ENCODE measurements at regions not wholly inside any gene's neighbourhood (a gene's known extent, or its start where the extent isn't known, plus 50 kb on each side); places are given as distances from the start of the nearest gene placed in this dataset.
A peak's percentile ranks its signal among the peaks of the same experiment; 100 is the strongest.

- Histone ChIP-seq H3K27ac (no peak overlapping the region), H3K4me1 (replicated peaks in 1 of 2) (peaks cover 0 to 5% of the 10 kb centered on the region in 2 donors), H3K4me3 (no peak overlapping the region)
- ATAC-seq (replicated peaks in 6 of 8): no peak
- 90 to 100% (median 93%) methylated on average over 1 to 4 of the region's 4 CpGs; no CpG with 5 or more reads in 3 of the 10 experiments for WGBS, 10 experiments
- in situ Hi-C loops (cut with MboI; ENCODE audit: low pct_unique_long_range_greater_than_20kb in 2 of 9, low sequenced_read_pairs in 9 of 9, unreplicated experiment in 9 of 9): no loop called here
These were observed 412.1 kb downstream of the IRS1 start for GRCh38 chr2:226387499-226387942.

DNA sequence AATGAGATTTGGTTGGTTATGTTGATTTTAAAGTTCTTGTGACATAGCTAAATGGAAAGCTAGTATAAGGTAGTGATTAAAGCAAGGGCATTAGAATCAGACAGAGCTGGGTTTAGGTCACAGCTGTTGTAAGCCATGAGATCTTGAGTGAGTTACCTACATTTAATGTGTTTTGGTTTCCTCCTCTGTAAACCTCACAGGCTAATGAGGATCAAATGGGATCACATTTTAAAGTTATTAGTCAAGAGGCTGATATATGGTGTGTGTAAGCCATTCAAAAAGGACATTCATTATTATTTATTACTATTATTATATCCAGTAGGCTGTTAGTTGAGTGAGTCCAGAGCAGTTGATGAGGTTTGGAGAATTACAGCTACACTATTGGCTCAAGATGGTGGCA, 416.2 kb downstream of the IRS1 start:
- in situ Hi-C loops (cut with MboI; ENCODE audit: low pct_unique_long_range_greater_than_20kb in 2 of 9, low sequenced_read_pairs in 9 of 9, unreplicated experiment in 9 of 9): no loop called here
- no peak overlapping the region for H3K4me3 ChIP-seq

GRCh38 chr2:226380679-226381078, 418.9 kb downstream of the IRS1 start:
- 50 to 100% (median 87%) methylated on average over 1 to 6 of the region's 6 CpGs; no CpG with 5 or more reads in 2 of the 10 experiments for WGBS, 10 experiments
- H3K27ac ChIP-seq: no peak overlapping the region
- H3K4me1 ChIP-seq (replicated peaks in 1 of 2): no peaks in the 10 kb centered on the region
- no peak for ATAC-seq (replicated peaks in 6 of 8)
- H3K4me3 ChIP-seq: no peak overlapping the region
- in situ Hi-C loops (cut with MboI; ENCODE audit: low pct_unique_long_range_greater_than_20kb in 2 of 9, low sequenced_read_pairs in 9 of 9, unreplicated experiment in 9 of 9): no loop called here

More for the DNA sequence above, 416.2 kb downstream of the IRS1 start:
- ATAC-seq (replicated peaks in 6 of 8): no peak
- H3K4me1 ChIP-seq (replicated peaks in 1 of 2): no peaks in the 10 kb centered on the region
- no peak overlapping the region for H3K27ac ChIP-seq

DNA sequence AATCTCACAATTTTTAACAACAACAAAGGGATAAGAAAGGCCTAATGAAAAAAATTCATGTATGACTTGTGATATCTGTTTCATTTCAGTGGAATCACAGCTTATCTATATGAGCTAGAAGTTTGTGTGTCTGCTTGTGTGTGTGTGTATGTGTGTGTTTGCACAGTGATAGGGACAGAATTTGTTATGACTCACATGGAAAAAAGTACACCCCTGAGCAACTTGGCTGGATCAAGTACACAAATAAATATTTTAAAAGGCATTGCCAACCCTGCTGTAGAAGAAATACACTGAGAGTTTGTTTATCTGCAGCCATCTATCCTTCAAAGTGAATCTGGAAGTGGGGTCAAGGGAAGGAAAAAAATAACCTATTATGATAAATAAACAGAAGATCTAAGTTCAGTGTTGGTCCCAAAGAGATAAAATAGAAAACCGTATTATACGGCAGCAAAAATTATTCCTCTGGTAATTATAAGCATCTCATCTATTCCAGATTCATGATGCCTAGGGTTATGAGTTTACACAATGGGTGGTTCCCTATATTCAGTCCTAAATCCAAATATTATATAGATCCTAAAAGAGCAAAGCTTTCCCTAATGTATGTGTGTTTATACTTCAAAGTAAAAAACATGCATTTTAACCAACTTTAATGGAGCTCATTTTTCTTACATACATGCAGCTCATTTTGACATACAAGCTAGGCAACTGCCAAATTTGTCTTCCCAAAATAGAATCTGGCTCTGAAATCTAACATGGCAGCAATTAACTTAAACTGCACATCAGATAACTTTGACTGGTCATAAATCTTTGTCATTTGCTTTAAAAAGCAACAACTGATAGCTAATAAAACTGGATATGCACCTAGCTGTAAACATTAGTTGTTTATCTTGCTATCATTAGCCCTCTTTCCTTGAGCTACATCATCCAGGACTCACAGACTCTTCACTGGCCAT, 420.6 kb downstream of the IRS1 start:
- Histone ChIP-seq H3K4me3 (no peak overlapping the region), H3K27ac (no peak overlapping the region), H3K4me1 (replicated peaks in 1 of 2) (no peaks in the 10 kb centered on the region)
- in situ Hi-C loops (cut with MboI; ENCODE audit: low pct_unique_long_range_greater_than_20kb in 2 of 9, low sequenced_read_pairs in 9 of 9, unreplicated experiment in 9 of 9): no loop called here
- ATAC-seq (replicated peaks in 6 of 8): peak in 1 of 8 experiments; percentile 96
- 18 to 100% (median 90%) methylated on average over 1 to 2 of the region's 2 CpGs; no CpG with 5 or more reads in 3 of the 10 experiments for WGBS, 10 experiments

DNA sequence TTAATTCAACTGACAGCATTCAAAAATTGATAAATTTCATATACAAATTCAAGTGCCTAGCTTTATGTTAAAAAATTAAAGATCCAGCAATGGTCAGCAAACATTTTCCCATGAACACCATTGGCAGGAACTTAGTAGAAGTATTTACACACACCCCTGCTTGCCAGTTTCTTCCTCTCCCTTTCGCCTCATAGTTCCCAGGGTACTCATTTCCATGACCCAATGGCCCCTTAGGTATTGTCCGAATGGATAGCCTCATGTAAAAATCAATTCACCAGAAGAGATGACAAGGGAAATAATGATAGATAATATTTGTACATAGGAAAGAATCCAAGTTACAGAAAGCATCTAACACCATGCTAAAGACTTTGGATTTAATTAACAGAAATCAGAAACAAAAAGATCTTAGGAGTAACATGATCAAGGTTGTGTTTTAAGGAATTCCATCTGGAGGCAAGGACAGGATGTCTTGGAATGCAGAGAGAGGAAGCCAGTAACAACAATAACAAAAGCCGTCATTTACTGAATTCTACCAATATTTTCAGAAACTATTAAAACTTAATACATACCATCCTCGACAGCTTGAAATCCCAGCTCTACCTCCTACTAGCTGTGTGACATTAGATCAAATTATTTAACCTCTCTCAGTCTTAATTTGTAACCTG, 423.0 kb downstream of the IRS1 start:
- Histone ChIP-seq H3K4me3 (no peak overlapping the region), H3K4me1 (replicated peaks in 1 of 2) (peaks cover 0 to 2% of the 10 kb centered on the region in 2 donors), H3K27ac (no peak overlapping the region)
- 8 to 94% (median 73%) methylated on average over 1 to 4 of the region's 4 CpGs for WGBS, 10 experiments
- ATAC-seq (replicated peaks in 6 of 8): no peak
- in situ Hi-C loops (cut with MboI; ENCODE audit: low pct_unique_long_range_greater_than_20kb in 2 of 9, low sequenced_read_pairs in 9 of 9, unreplicated experiment in 9 of 9): no loop called here

- Histone ChIP-seq H3K4me1 (replicated peaks in 1 of 2) (peaks cover under 1 to 3% of the 10 kb centered on the region in 2 donors), H3K27ac (no peak overlapping the region), H3K4me3 (no peak overlapping the region)
- no peak for ATAC-seq (replicated peaks in 6 of 8)
- in situ Hi-C loops (cut with MboI; ENCODE audit: low pct_unique_long_range_greater_than_20kb in 2 of 9, low sequenced_read_pairs in 9 of 9, unreplicated experiment in 9 of 9): no loop called here
- WGBS, 10 experiments: 70 to 100% (median 93%) methylated on average over 1 to 6 of the region's 7 CpGs; no CpG with 5 or more reads in 1 of the 10 experiments
These were observed 432.7 kb downstream of the IRS1 start for GRCh38 chr2:226366920-226367319.

GRCh38 chr2:226364217-226364616, 435.4 kb downstream of the IRS1 start:
- in situ Hi-C loops (cut with MboI; ENCODE audit: low pct_unique_long_range_greater_than_20kb in 2 of 9, low sequenced_read_pairs in 9 of 9, unreplicated experiment in 9 of 9): no loop called here
- H3K27ac ChIP-seq: no peak overlapping the region

DNA sequence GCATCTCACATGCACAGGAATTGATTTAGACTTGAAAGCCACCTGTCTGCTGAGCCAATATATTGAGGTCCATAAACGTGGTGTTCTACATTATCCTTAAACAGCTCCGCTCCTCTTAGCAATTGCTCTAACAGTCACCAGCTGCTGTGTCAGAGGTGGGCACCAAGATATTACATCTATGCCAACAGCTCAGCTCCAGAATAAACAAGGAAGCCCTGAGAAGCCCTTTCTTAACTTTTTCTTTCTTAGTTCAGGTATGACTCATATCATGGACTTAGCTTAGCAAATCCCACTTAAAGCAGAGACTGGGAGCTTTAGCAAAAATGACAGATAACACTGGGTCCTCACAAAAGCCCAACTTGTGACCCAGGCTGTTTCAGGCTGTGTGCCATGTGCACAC, 436.6 kb downstream of the IRS1 start:
- Histone ChIP-seq H3K4me3 (no peak overlapping the region), H3K27ac (no peak overlapping the region), H3K4me1 (replicated peaks in 1 of 2) (peaks cover 0 to 3% of the 10 kb centered on the region in 2 donors)
- in situ Hi-C loops (cut with MboI; ENCODE audit: low pct_unique_long_range_greater_than_20kb in 2 of 9, low sequenced_read_pairs in 9 of 9, unreplicated experiment in 9 of 9): no loop called here
- 45 to 100% (median 68%) methylated on average over 1 to 2 of the region's 2 CpGs; no CpG with 5 or more reads in 5 of the 10 experiments for WGBS, 10 experiments
- peak in 1 of 8 experiments; percentile 67 for ATAC-seq (replicated peaks in 6 of 8)

More at GRCh38 chr2:226364217-226364616, 435.4 kb downstream of the IRS1 start:
- ATAC-seq (replicated peaks in 6 of 8): no peak
- H3K4me1 ChIP-seq (replicated peaks in 1 of 2): peaks cover 0 to 3% of the 10 kb centered on the region in 2 donors
- no peak overlapping the region for H3K4me3 ChIP-seq

DNA sequence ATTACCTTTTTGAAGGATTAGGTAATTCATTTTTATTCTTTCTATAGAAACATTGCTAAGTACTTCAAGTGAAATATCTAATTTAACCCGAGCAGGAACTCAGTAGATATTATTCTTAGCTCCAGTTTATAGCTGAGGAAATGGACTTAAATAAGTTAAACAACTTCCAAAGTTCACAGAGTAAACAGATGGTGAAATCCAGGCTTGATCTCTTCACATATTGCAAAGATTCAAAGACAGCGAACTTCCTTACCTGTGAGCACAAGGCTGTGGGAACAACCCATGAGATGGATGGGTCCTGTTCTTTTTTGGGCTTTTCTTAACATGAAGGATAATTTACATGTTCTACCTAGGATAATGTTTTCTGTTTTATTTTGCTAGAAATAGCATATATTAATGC, 439.0 kb downstream of the IRS1 start:
- in situ Hi-C loops (cut with MboI; ENCODE audit: low pct_unique_long_range_greater_than_20kb in 2 of 9, low sequenced_read_pairs in 9 of 9, unreplicated experiment in 9 of 9): no loop called here
- no peak overlapping the region for H3K4me3 ChIP-seq
- no peak overlapping the region for H3K27ac ChIP-seq
- WGBS, 10 experiments: 31 to 100% (median 85%) methylated on average over 1 to 2 of the region's 2 CpGs; no CpG with 5 or more reads in 1 of the 10 experiments
- ATAC-seq (replicated peaks in 6 of 8): no peak
- peaks cover 0 to 3% of the 10 kb centered on the region in 2 donors for H3K4me1 ChIP-seq (replicated peaks in 1 of 2)

DNA sequence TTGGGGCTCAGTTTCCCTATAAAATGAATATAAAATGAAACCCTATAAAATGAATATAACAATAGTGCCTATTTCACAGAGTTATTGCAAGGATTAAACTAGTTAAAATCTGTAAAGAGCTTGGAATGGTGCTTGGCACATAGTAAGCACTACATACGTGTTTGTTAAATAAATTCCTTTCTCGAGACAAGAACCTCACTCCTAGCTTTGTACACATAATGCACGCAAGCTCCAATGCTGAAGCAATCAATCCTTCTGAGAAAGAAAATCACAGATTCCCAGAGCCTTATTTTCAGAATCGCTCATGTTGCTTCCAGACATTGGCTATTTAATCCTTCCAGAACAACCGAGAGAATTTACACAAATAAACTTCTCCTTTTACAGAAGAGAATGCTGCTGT, 440.9 kb downstream of the IRS1 start:
- H3K4me3 ChIP-seq: no peak overlapping the region
- peaks cover 0 to 3% of the 10 kb centered on the region in 2 donors for H3K4me1 ChIP-seq (replicated peaks in 1 of 2)
- no peak overlapping the region for H3K27ac ChIP-seq
- in situ Hi-C loops (cut with MboI; ENCODE audit: low pct_unique_long_range_greater_than_20kb in 2 of 9, low sequenced_read_pairs in 9 of 9, unreplicated experiment in 9 of 9): no loop called here
- ATAC-seq (replicated peaks in 6 of 8): peak in 1 of 8 experiments; percentile 44
- WGBS, 10 experiments: 26 to 94% (median 73%) methylated on average over 1 to 5 of the region's 5 CpGs

GRCh38 chr2:226357816-226358215, 441.8 kb downstream of the IRS1 start:
- 50 to 100% (median 76%) methylated on average over 1 to 5 of the region's 5 CpGs; no CpG with 5 or more reads in 1 of the 10 experiments for WGBS, 10 experiments
- in situ Hi-C loops (cut with MboI; ENCODE audit: low pct_unique_long_range_greater_than_20kb in 2 of 9, low sequenced_read_pairs in 9 of 9, unreplicated experiment in 9 of 9): no loop called here
- ATAC-seq (replicated peaks in 6 of 8): no peak
- no peak overlapping the region for H3K4me3 ChIP-seq
- no peak overlapping the region for H3K27ac ChIP-seq
- peaks cover 0 to under 1% of the 10 kb centered on the region in 2 donors for H3K4me1 ChIP-seq (replicated peaks in 1 of 2)

GRCh38 chr2:226355600-226355999, 444.0 kb downstream of the IRS1 start:
- no peak for ATAC-seq (replicated peaks in 6 of 8)
- Histone ChIP-seq H3K27ac (no peak overlapping the region), H3K4me1 (replicated peaks in 1 of 2) (no peaks in the 10 kb centered on the region), H3K4me3 (no peak overlapping the region)
- in situ Hi-C loops (cut with MboI; ENCODE audit: low pct_unique_long_range_greater_than_20kb in 2 of 9, low sequenced_read_pairs in 9 of 9, unreplicated experiment in 9 of 9): no loop called here

DNA sequence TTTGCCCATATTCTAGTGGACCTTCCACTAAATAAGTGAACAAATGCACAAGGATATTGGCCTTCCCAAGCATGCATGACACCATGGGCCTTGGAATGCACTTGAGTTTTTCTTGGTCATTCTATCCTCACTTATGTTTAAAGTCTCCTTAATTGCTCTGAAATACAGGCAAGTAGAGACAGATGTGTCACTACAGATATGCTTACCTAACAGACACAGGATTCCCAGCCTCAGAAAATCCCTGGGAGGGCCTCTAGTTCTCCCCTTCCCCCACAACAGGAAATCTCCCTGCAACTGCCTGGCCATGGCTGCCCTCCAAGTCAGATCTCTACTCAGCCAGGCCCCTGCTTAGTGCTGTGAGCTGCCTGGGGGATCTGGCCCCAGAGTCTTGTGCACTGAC, 445.2 kb downstream of the IRS1 start:
- H3K4me1 ChIP-seq (replicated peaks in 1 of 2): no peaks in the 10 kb centered on the region
- no peak for ATAC-seq (replicated peaks in 6 of 8)
- no peak overlapping the region for H3K27ac ChIP-seq
- in situ Hi-C loops (cut with MboI; ENCODE audit: low pct_unique_long_range_greater_than_20kb in 2 of 9, low sequenced_read_pairs in 9 of 9, unreplicated experiment in 9 of 9): no loop called here
- H3K4me3 ChIP-seq: no peak overlapping the region
